Psoas muscle (tissue), 7 donors: ENCODE measurements at regions not wholly inside any gene's neighbourhood (a gene's known extent, or its start where the extent isn't known, plus 50 kb on each side); places are given as distances from the start of the nearest gene placed in this dataset.

Experiments
- ATAC-seq, 4 donors: fragments of 200-7000 bp; cut with Tn5 transposase; one replicate each; pipeline ENCODE4 v1.9.1; 2020; ENCODE audit warnings: moderate library complexity in 3 of 4, mild to moderate bottlenecking in 2 of 4
- DNase-seq, 2 donors: peaks; one replicate each; pipeline ENCODE4 v3.0.0-alpha.2; 2020
- H3K27ac ChIP-seq: fragments of 200-600 bp; one replicate; pipeline ENCODE4 v1.8.0; 2022
- H3K27me3 ChIP-seq, 3 donors: fragments of 200-600 bp in 1 of 3; one replicate each; pipeline versions ENCODE4 v1.6.1 to v1.8.0; 2013 to 2022; ENCODE audit warnings: low read length in 2 of 3, mild to moderate bottlenecking in 2 of 3, moderate library complexity in 1 of 3; ENCODE audit not compliant: insufficient read depth in 3 of 3
- H3K36me3 ChIP-seq, 2 donors: fragments of 200-600 bp in 1 of 2; one replicate each; pipeline versions ENCODE4 v1.6.1 to v1.8.0; 2013 to 2022; ENCODE audit warnings: low read depth in 1 of 2, mild to moderate bottlenecking in 1 of 2, moderate library complexity in 1 of 2; ENCODE audit not compliant: insufficient read depth in 1 of 2
- H3K4me1 ChIP-seq: fragments of 200-600 bp; one replicate; pipeline ENCODE4 v1.8.0; 2022
- H3K4me3 ChIP-seq: fragments of 200-600 bp; one replicate; pipeline ENCODE4 v1.8.0; 2022; ENCODE audit warnings: mild to moderate bottlenecking
- H3K9me3 ChIP-seq: fragments of 200-600 bp; one replicate; pipeline ENCODE4 v1.8.0; 2022
- WGBS, 3 donors: extraction: QIAGEN DNeasy Blood & Tissue Kit; methylation state at CpG; one replicate each; pipeline versions ENCODE4 v1.1.6 to v1.1.7; 2013; 5-methylcytosine and 5-hydroxymethylcytosine counted together
- intact Hi-C, 2 donors: fragments of 100-400 bp; cut with DNase I; formaldehyde crosslinking; loops; one replicate each; pipeline versions ENCODE4 v1.11.0 to v1.14.2; 2022
- TF ChIP-seq, protein P1 (sequence below): fragments of 200-600 bp; IDR thresholded peaks from one replicate; pipeline ENCODE4 v1.8.0; 2022; ENCODE audit warnings: antibody characterized with exemption
- donor health status: healthy with polysubstance abuse.
- donor health status: DM: no; HTN: no; CAD: no; lungs with moderate emphysema.
- donor health status: Bipolar disorder and iron deficiency.
- donor health status: healthy.
- donor health status: DM: yes; HTN: yes; CAD: no.
- donor health status: DM: no; HTN: no; CAD: no.
- donor health status: DM: yes; HTN: yes; CAD: no.

DNA sequence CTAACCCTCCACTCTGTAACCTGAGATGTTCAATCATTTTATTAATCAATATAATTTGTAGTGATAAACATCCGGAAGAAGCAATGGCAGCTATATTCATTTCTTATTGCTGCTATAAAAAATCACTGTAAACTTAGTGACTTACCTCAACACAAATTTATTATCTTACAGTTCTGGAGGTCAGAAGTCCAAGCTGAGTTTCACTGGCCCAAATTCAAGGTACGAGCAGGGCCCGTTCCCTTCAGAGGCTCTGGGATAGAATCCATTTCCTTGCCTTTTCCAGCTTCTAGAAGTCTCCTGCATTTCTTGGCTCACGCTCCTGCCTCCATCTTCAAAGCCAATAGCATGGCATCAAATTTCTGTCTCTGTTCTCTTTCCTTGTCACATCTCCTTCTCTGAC lies 279.5 kb upstream of the SP8 start:
- TF ChIP-seq, protein P1, sequence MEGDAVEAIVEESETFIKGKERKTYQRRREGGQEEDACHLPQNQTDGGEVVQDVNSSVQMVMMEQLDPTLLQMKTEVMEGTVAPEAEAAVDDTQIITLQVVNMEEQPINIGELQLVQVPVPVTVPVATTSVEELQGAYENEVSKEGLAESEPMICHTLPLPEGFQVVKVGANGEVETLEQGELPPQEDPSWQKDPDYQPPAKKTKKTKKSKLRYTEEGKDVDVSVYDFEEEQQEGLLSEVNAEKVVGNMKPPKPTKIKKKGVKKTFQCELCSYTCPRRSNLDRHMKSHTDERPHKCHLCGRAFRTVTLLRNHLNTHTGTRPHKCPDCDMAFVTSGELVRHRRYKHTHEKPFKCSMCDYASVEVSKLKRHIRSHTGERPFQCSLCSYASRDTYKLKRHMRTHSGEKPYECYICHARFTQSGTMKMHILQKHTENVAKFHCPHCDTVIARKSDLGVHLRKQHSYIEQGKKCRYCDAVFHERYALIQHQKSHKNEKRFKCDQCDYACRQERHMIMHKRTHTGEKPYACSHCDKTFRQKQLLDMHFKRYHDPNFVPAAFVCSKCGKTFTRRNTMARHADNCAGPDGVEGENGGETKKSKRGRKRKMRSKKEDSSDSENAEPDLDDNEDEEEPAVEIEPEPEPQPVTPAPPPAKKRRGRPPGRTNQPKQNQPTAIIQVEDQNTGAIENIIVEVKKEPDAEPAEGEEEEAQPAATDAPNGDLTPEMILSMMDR: no peak
- WGBS, 3 donors: 53 to 62% (median 55%) methylated on average over 4 of the region's 4 CpGs
- ATAC-seq (no peak), DNase-seq (no peak)
- no peak overlapping the region for H3K4me3 ChIP-seq
- peaks cover 0 to 4% (median 0%) of the 10 kb centered on the region in 3 donors for H3K27me3 ChIP-seq
- intact Hi-C loops: no loop called here
- no peak overlapping the region for H3K27ac ChIP-seq
- H3K9me3 ChIP-seq: no peaks in the 10 kb centered on the region
- no peaks in the 10 kb centered on the region for H3K4me1 ChIP-seq
- H3K36me3 ChIP-seq: no peaks in the 10 kb centered on the region

DNA sequence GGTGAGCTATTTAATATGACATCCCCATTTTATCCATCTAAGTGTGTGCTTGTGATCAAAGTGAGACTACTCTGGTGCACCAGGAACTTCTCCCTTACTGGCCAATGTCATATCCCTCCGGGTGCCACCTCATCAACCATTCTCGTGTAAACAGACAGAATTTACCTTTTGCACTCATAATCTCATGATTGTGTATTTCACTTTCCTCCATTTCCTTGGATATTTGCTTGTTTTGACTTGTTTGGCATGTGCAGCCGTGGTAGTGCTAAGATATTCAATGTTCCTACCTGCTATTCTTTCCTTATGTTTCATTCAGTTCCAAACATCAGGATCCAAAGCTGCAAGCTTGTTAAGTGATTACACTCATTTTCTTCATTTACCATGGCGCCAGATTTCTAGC lies 280.5 kb upstream of the SP8 start:
- ATAC-seq (no peak), DNase-seq (no peak)
- Histone ChIP-seq H3K4me3 (no peak overlapping the region), H3K27me3 (peaks cover 0 to 4% (median 0%) of the 10 kb centered on the region in 3 donors), H3K4me1 (no peaks in the 10 kb centered on the region), H3K9me3 (no peaks in the 10 kb centered on the region), H3K27ac (no peak overlapping the region), H3K36me3 (no peaks in the 10 kb centered on the region)
- intact Hi-C loops: no loop called here
- TF ChIP-seq, protein P1: no peak
- 70 to 77% (median 72%) methylated on average over 4 of the region's 4 CpGs for WGBS, 3 donors

DNA sequence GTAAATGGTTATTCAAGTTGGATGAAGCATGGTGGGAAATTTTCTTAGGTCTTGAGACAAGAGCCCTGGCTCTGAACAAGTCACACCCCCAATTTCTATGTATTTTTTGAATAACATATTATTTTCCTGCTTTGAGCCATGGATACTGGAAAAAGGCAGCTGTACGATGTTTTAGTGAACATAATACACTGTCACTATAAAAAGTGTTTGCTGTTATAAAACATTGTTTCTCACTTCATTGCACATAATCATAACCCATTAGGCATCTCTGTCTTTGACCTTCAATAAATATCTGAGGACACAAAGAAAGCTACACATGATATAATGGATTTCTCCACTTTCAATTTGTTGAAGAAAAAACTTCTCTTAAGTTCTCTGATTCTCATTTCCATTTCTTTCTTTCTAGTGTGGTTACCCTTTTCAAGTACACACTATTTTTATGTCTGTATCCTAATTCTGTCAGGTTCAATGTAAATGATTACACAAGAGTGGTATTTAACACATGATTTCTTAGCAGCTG lies 283.9 kb upstream of the SP8 start:
- 66 to 81% (median 68%) methylated on average over 1 of the region's 1 CpG for WGBS, 3 donors
- H3K27ac ChIP-seq: no peak overlapping the region
- ATAC-seq (no peak), DNase-seq (no peak)
- no peaks in the 10 kb centered on the region for H3K9me3 ChIP-seq
- H3K36me3 ChIP-seq: no peaks in the 10 kb centered on the region
- H3K27me3 ChIP-seq: peaks cover 0 to 4% (median 0%) of the 10 kb centered on the region in 3 donors
- H3K4me3 ChIP-seq: no peak overlapping the region
- intact Hi-C loops: no loop called here
- TF ChIP-seq, protein P1: no peak
- H3K4me1 ChIP-seq: no peaks in the 10 kb centered on the region

DNA sequence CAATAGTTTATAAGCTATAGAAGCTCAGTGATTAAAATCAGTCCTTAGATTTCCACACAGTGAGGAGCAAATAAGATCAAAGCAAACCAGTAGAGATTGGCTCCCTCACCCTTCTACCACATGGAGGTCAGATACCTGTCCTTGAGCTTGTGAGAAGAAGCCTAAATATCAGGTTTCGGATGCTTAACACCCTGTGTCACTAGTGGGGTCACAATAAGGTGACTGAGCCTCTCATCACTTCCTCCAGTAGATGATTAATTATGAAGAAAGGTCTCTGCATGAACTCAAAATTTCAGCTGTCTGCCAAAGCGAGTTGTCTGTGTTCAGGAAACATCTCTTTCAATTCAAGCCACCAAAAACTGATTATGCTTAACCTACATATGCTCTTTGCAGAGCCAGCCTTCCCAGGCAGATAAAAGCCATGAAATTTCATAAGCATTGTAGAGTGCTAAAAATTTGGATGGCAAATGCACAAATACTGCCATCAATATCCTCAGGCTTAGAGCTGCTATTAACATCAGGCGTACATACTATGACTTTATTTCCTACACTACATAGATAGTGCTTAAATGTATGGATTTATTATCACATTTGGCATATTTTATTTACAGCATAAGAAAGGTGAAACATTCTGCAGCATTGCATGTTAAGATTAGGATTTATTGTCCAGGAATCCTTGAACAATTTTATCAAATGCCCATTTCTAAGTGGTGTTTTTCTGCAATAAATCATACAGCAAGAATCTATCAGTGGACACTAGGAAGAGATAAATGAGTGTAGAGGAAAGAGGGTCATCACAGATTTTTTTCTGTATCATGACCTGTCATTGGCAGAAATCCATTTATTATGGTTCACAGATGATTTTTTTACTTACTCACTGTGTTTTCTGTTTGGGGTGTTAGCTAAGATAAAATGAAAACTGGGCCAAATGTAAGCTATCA lies 285.1 kb upstream of the SP8 start:
- Histone ChIP-seq H3K27ac (no peak overlapping the region), H3K27me3 (peaks cover 0 to 4% (median 0%) of the 10 kb centered on the region in 3 donors), H3K4me3 (no peak overlapping the region), H3K9me3 (no peaks in the 10 kb centered on the region), H3K36me3 (no peaks in the 10 kb centered on the region), H3K4me1 (no peaks in the 10 kb centered on the region)
- WGBS, 3 donors: 36 to 46% (median 43%) methylated on average over 3 of the region's 3 CpGs
- TF ChIP-seq, protein P1: no peak
- DNase-seq (no peak), ATAC-seq (no peak)
- intact Hi-C loops: no loop called here
